Peyer's patch (tissue), 4 donors: ENCODE measurements at regions not wholly inside any gene's neighbourhood (a gene's known extent, or its start where the extent isn't known, plus 50 kb on each side); places are given as distances from the start of the nearest gene placed in this dataset.

Experiments used
- POLR2A ChIP-seq, 2 donors: fragments of 450-650 bp; IDR thresholded peaks; one replicate each; pipeline ENCODE4 v1.5.1; 2017; ENCODE audit warnings: antibody characterized with exemption in 2 of 2, mild to moderate bottlenecking in 2 of 2, moderate library complexity in 2 of 2
- TF ChIP-seq, protein P1 (sequence below), 6 experiments: fragments of 450-650 bp in 4 of 6; fragments of 200-600 bp in 2 of 6; sonication (generic) in 1 of 6; IDR thresholded peaks; one replicate each; pipeline ENCODE4 v1.5.1; 2017 to 2019; ENCODE audit warnings: antibody characterized with exemption in 6 of 6, mild to moderate bottlenecking in 3 of 6, moderate library complexity in 1 of 6

- TF ChIP-seq, protein P1, sequence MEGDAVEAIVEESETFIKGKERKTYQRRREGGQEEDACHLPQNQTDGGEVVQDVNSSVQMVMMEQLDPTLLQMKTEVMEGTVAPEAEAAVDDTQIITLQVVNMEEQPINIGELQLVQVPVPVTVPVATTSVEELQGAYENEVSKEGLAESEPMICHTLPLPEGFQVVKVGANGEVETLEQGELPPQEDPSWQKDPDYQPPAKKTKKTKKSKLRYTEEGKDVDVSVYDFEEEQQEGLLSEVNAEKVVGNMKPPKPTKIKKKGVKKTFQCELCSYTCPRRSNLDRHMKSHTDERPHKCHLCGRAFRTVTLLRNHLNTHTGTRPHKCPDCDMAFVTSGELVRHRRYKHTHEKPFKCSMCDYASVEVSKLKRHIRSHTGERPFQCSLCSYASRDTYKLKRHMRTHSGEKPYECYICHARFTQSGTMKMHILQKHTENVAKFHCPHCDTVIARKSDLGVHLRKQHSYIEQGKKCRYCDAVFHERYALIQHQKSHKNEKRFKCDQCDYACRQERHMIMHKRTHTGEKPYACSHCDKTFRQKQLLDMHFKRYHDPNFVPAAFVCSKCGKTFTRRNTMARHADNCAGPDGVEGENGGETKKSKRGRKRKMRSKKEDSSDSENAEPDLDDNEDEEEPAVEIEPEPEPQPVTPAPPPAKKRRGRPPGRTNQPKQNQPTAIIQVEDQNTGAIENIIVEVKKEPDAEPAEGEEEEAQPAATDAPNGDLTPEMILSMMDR (IDR thresholded peaks at IDR 0.05): no peak
- TF ChIP-seq POLR2A (IDR thresholded peaks at IDR 0.05): no peak
These were observed 127.2 kb upstream of the IER5L start for GRCh38 chr9:129305246-129305645.
